RWPE1 (cell line): ENCODE measurements at regions not wholly inside any gene's neighbourhood (a gene's known extent, or its start where the extent isn't known, plus 50 kb on each side); places are given as distances from the start of the nearest gene placed in this dataset.

ENCODE experiments used
- CTCF ChIA-PET: fragments of 350-600 bp; sonication (Branson Sonifier 250); formaldehyde crosslinking; extraction: SDS; loops from one replicate; lab custom pipeline; 2021; lab: Yijun Ruan, JAX
- POLR2A ChIA-PET: fragments of 400-600 bp; formaldehyde crosslinking; extraction: SDS; loops from one replicate; lab custom pipeline; 2020; ENCODE audit warnings: antibody characterized with exemption; ENCODE audit not compliant: low non-redundant PET; lab: Yijun Ruan, JAX
- DNase-seq: peaks from one replicate; pipeline ENCODE4 v3.0.0; 2012; ENCODE audit warnings: low spot score
- H3K27ac ChIP-seq: fragments of 450-650 bp; 2 replicates; pipeline ENCODE4 v1.5.1; 2017
- TF ChIP-seq, protein P1 (sequence below): fragments of 450-650 bp; conservative IDR thresholded peaks from 2 replicates; pipeline ENCODE4 v1.5.1; 2017; ENCODE audit warnings: low read depth, mild to moderate bottlenecking

DNA sequence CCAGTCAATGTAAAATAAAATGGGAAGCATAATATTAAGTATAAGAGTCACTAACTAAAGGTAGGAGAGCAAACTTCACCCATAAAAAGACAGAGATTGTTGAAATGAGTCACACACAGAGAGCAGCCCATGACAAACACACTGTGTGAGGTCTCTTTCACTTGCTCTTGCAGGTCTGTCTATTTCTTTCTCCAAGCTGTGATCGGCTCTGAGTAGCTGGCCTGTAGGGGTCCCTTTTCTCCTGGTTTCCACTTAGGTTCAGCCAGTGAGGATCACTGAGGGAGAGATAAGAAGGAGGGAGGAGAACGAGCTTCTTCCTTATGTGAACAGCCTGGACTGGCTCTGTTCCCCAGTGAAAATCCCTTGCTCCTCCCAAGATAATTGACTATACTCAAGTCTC, 133.7 kb upstream of the HS3ST3A1 start:
- no peak overlapping the region for H3K27ac ChIP-seq
- no peak for DNase-seq
- ChIA-PET CTCF (no interaction called here), POLR2A (no interaction called here)
- TF ChIP-seq, protein P1, sequence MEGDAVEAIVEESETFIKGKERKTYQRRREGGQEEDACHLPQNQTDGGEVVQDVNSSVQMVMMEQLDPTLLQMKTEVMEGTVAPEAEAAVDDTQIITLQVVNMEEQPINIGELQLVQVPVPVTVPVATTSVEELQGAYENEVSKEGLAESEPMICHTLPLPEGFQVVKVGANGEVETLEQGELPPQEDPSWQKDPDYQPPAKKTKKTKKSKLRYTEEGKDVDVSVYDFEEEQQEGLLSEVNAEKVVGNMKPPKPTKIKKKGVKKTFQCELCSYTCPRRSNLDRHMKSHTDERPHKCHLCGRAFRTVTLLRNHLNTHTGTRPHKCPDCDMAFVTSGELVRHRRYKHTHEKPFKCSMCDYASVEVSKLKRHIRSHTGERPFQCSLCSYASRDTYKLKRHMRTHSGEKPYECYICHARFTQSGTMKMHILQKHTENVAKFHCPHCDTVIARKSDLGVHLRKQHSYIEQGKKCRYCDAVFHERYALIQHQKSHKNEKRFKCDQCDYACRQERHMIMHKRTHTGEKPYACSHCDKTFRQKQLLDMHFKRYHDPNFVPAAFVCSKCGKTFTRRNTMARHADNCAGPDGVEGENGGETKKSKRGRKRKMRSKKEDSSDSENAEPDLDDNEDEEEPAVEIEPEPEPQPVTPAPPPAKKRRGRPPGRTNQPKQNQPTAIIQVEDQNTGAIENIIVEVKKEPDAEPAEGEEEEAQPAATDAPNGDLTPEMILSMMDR = no peak

- CTCF ChIA-PET = no interaction called here
- POLR2A ChIA-PET = no interaction called here
- H3K27ac ChIP-seq = no peak overlapping the region
- no peak for DNase-seq
- TF ChIP-seq, protein P1 = no peak
Observed at GRCh38 chr17:13735861-13736260, 134.1 kb upstream of the HS3ST3A1 start.

DNA sequence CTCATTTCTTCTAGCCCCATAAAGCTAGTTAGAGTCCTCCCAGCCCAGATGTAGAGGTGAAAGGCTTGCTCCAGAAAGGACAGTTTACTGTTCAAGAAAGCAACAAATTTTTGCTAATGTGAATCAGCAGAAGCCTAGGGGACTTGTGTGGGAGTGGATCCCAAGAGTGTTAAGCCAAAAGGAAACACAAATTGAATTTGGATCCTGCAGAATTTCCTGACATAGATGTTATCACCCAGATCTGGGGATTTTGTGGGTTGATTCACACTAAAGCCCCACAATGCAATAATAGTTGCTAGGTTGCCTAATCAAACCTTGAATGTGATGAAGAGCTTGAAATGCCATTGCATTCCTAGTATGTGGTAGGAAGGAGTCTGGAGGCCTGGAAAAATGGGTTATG, 135.2 kb upstream of the HS3ST3A1 start:
- CTCF ChIA-PET = interaction anchor here (0.7 kb wide), 1 partner anchor 9 kb away, joined by 4 read pairs; no protein-coding TSS in a partner anchor
- H3K27ac ChIP-seq = no peak overlapping the region
- TF ChIP-seq, protein P1 = no peak
- POLR2A ChIA-PET = no interaction called here
- no peak for DNase-seq

DNA sequence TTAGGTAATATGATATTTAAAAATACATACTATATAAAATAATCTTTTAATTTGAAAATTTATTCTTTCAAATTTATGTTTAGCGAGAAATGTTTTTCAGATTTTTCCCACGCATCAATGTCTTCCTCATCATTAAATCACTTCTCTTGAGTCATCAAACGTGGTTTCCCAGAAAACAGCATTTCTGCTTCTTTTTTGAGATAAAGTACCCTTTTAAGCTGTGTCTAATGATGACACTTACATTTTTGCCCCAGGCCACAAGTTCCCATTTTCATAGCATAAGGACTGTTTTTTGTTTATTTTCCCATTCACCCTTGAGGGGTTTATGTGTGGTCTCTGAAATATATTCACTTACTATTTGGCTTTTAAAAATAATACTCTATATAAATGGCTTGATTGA, 139.0 kb upstream of the HS3ST3A1 start:
- TF ChIP-seq, protein P1 = no peak
- ChIA-PET CTCF (interaction anchor here (0.7 to 1.1 kb wide), 2 partner anchors 35 to 846 kb away, joined by 3 to 4 read pairs; no protein-coding TSS in a partner anchor), POLR2A (no interaction called here)
- no peak for DNase-seq
- no peak overlapping the region for H3K27ac ChIP-seq

- TF ChIP-seq, protein P1 = no peak
- ChIA-PET CTCF (interaction anchor here (0.6 to 0.7 kb wide), 3 partner anchors 20 to 504 kb away, joined by 3 to 4 read pairs (median 3); no protein-coding TSS in a partner anchor), POLR2A (no interaction called here)
- no peak overlapping the region for H3K27ac ChIP-seq
- DNase-seq = no peak
Observed at GRCh38 chr17:13741744-13742143, 140.0 kb upstream of the HS3ST3A1 start.

DNA sequence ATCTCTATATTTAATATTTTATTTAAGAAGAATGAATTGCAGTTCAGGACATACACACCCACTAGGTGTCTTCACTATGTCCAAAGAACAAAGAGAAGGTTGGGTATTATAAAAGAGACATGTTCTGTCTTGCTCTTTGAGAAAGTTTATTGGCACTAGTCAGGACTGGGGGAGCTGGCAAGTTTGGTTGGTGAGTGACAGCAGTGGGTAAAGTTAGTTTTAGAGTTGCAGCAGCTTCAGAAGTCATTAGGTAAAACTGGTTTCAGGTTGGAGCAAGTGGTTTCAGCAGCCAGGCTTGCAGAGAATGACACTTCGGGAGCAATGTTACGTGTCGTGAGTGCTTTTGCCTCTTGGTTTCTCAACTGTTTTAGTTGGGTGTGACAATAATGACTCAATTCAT, 142.2 kb upstream of the HS3ST3A1 start:
- CTCF ChIA-PET = no interaction called here
- POLR2A ChIA-PET = no interaction called here
- TF ChIP-seq, protein P1 = no peak
- no peak overlapping the region for H3K27ac ChIP-seq
- peak; percentile 40 for DNase-seq
